ENCODE measurements at regions not wholly inside any gene's neighbourhood (a gene's known extent, or its start where the extent isn't known, plus 50 kb on each side); places are given as distances from the start of the nearest gene placed in this dataset.

- no peak for DNase-seq (ENCODE audit: low read depth in 2 of 3, low spot score in 1 of 3)
Observed at GRCh38 chr20:22321191-22321590, 263.2 kb downstream of the FOXA2 start.

GRCh38 chr20:22320245-22320915 is 264.0 kb downstream of the FOXA2 start:
- no peak for DNase-seq (ENCODE audit: low read depth in 2 of 3, low spot score in 1 of 3)

GRCh38 chr20:22315771-22316170 is 268.6 kb downstream of the FOXA2 start:
- no peak for DNase-seq (ENCODE audit: low read depth in 2 of 3, low spot score in 1 of 3)

GRCh38 chr20:22315073-22315472 is 269.3 kb downstream of the FOXA2 start:
- no peak for DNase-seq (ENCODE audit: low read depth in 2 of 3, low spot score in 1 of 3)

- DNase-seq (ENCODE audit: low read depth in 2 of 3, low spot score in 1 of 3) = no peak
Observed at GRCh38 chr20:22312744-22313346, 271.5 kb downstream of the FOXA2 start.

GRCh38 chr20:22308934-22309333 is 275.4 kb downstream of the FOXA2 start:
- no peak for DNase-seq (ENCODE audit: low read depth in 2 of 3, low spot score in 1 of 3)

- no peak for DNase-seq (ENCODE audit: low read depth in 2 of 3, low spot score in 1 of 3)
Observed at GRCh38 chr20:22307409-22307808, 277.0 kb downstream of the FOXA2 start.

GRCh38 chr20:22305381-22305780 is 279.0 kb downstream of the FOXA2 start:
- no peak for DNase-seq (ENCODE audit: low read depth in 2 of 3, low spot score in 1 of 3)

- DNase-seq (ENCODE audit: low read depth in 2 of 3, low spot score in 1 of 3) = no peak
Observed at GRCh38 chr20:22303523-22303922, 280.8 kb downstream of the FOXA2 start.

GRCh38 chr20:22302039-22302438 is 282.3 kb downstream of the FOXA2 start:
- DNase-seq (ENCODE audit: low read depth in 2 of 3, low spot score in 1 of 3) = no peak

GRCh38 chr20:22293886-22294285 is 290.5 kb downstream of the FOXA2 start:
- DNase-seq (ENCODE audit: low read depth in 2 of 3, low spot score in 1 of 3) = no peak

GRCh38 chr20:22289442-22289841 is 294.9 kb downstream of the FOXA2 start:
- no peak for DNase-seq (ENCODE audit: low read depth in 2 of 3, low spot score in 1 of 3)

GRCh38 chr20:22288957-22289356 is 295.4 kb downstream of the FOXA2 start:
- no peak for DNase-seq (ENCODE audit: low read depth in 2 of 3, low spot score in 1 of 3)

GRCh38 chr20:22288156-22288555 is 296.2 kb downstream of the FOXA2 start:
- DNase-seq (ENCODE audit: low read depth in 2 of 3, low spot score in 1 of 3) = no peak

- no peak for DNase-seq (ENCODE audit: low read depth in 2 of 3, low spot score in 1 of 3)
Observed at GRCh38 chr20:22285555-22285954, 298.8 kb downstream of the FOXA2 start.

- DNase-seq (ENCODE audit: low read depth in 2 of 3, low spot score in 1 of 3) = no peak
Observed at GRCh38 chr20:22282696-22283095, 301.7 kb downstream of the FOXA2 start.

- DNase-seq (ENCODE audit: low read depth in 2 of 3, low spot score in 1 of 3) = no peak
Observed at GRCh38 chr20:22274330-22274729, 310.0 kb downstream of the FOXA2 start.

GRCh38 chr20:22268675-22269074 is 315.7 kb downstream of the FOXA2 start:
- no peak for DNase-seq (ENCODE audit: low read depth in 2 of 3, low spot score in 1 of 3)

- no peak for DNase-seq (ENCODE audit: low read depth in 2 of 3, low spot score in 1 of 3)
Observed at GRCh38 chr20:22264917-22265316, 319.5 kb downstream of the FOXA2 start.

GRCh38 chr20:22260506-22260905 is 323.9 kb downstream of the FOXA2 start:
- DNase-seq (ENCODE audit: low read depth in 2 of 3, low spot score in 1 of 3) = no peak

- DNase-seq (ENCODE audit: low read depth in 2 of 3, low spot score in 1 of 3) = no peak
Observed at GRCh38 chr20:22257912-22258311, 326.5 kb downstream of the FOXA2 start.

GRCh38 chr20:22248051-22248667 is 336.2 kb downstream of the FOXA2 start:
- no peak for DNase-seq (ENCODE audit: low read depth in 2 of 3, low spot score in 1 of 3)

GRCh38 chr20:22245139-22245538 is 339.2 kb downstream of the FOXA2 start:
- DNase-seq (ENCODE audit: low read depth in 2 of 3, low spot score in 1 of 3) = no peak

All from stimulated activated CD4-positive, alpha-beta T cell treated with anti-CD3 and anti-CD28 coated beads, Interleukin-12 subunit alpha, Interleukin-12 subunit beta, amount 100 ng/mL, for 48 hours (primary cell).